Omental fat pad (tissue), 3 donors: ENCODE measurements at regions not wholly inside any gene's neighbourhood (a gene's known extent, or its start where the extent isn't known, plus 50 kb on each side); places are given as distances from the start of the nearest gene placed in this dataset.

Source experiments
- ATAC-seq: fragments of 150-250 bp; one replicate; pipeline ENCODE4 v1.9.1; 2016; ENCODE audit warnings: mild to moderate bottlenecking, moderate library complexity; ENCODE audit not compliant: low FRiP score
- DNase-seq: peaks from one replicate; pipeline ENCODE4 v3.0.0-alpha.2; 2019; ENCODE audit warnings: low spot score
- TF ChIP-seq, protein P1 (sequence below), 3 donors: fragments of 450-650 bp; IDR thresholded peaks; one replicate each; pipeline ENCODE4 v1.5.1; 2016 to 2017; ENCODE audit warnings: antibody characterized with exemption in 3 of 3, mild to moderate bottlenecking in 3 of 3, moderate library complexity in 2 of 3

DNA sequence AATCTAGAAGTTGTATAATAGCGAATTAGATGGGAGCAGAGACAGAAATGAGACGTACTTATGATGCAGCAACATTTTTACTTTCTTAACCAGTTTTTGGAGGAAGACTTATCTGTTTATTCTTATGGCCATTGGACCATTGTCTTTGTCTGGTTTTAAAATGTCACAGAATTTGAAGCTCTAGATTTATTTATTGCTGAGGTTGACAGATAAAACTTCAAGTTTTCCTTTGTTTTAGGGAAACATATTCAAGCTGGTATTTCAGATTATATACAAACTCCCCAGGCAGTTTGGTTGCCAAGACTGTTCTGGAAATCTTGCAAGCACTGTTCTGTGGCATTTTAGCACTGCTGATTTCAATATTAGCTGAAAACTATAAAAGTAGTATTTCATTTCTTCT lies 1021.7 kb downstream of the GALC start:
- DNase-seq (no peak), ATAC-seq (no peak)
- TF ChIP-seq, protein P1, sequence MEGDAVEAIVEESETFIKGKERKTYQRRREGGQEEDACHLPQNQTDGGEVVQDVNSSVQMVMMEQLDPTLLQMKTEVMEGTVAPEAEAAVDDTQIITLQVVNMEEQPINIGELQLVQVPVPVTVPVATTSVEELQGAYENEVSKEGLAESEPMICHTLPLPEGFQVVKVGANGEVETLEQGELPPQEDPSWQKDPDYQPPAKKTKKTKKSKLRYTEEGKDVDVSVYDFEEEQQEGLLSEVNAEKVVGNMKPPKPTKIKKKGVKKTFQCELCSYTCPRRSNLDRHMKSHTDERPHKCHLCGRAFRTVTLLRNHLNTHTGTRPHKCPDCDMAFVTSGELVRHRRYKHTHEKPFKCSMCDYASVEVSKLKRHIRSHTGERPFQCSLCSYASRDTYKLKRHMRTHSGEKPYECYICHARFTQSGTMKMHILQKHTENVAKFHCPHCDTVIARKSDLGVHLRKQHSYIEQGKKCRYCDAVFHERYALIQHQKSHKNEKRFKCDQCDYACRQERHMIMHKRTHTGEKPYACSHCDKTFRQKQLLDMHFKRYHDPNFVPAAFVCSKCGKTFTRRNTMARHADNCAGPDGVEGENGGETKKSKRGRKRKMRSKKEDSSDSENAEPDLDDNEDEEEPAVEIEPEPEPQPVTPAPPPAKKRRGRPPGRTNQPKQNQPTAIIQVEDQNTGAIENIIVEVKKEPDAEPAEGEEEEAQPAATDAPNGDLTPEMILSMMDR (IDR thresholded peaks at IDR 0.05) = no peak

DNA sequence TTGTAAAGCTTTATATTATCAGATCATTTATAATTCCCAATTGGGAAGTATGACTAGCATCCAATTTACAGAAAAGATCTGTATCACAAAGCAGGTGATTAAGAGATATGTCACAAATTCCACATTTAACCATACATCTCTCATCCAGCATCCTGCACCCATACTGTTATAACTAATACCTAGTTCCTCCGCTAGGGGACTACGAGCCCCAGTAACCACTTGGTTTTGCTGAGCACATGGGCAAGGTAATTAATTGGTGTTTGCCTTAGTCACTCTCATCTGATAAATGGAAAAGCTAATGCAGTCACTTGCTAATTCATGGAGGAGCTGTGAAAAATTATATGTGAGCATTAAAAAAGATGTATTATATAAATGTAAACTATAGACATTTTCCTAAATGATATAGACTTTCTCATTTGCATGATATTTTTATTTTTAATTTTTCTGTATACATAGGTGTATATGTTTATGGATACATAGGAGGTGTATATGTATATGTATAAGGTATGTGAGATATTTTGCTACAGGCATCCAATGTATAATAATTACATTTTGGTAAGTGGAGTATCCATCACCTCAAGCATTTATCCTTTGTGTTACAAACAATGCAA lies 1031.8 kb downstream of the GALC start:
- no peak for ATAC-seq

DNA sequence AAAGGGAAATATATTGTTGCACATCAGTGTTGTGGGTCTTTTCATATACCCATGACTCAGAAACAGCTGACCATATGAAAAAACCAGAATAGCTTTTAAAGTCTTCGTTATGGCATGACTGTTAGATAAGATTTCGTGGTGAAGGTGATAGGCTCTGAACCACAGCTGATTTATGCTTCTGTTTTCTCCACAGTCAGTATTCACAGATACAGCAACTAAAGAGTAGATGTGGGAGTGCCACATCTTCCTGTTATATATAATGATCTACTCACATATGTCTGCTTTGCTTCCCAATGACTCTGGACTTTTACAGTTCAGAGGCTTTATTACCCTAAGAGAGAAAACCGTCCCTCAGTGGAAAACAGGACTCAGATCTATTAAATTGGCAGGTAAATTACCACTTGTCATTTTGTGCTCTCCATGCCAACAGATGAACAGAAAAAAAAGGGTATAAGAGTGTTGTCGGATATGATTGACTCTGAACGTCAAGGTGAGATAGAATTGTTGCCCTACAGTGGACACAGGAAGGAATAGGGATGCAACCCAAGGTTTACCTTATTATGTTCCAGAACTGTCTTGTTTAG lies 1037.1 kb downstream of the GALC start:
- DNase-seq = no peak
- no peak for ATAC-seq
- TF ChIP-seq, protein P1 (IDR thresholded peaks at IDR 0.05) = no peak

More for the DNA sequence above, 1031.8 kb downstream of the GALC start:
- DNase-seq = no peak
- TF ChIP-seq, protein P1 (IDR thresholded peaks at IDR 0.05) = no peak

DNA sequence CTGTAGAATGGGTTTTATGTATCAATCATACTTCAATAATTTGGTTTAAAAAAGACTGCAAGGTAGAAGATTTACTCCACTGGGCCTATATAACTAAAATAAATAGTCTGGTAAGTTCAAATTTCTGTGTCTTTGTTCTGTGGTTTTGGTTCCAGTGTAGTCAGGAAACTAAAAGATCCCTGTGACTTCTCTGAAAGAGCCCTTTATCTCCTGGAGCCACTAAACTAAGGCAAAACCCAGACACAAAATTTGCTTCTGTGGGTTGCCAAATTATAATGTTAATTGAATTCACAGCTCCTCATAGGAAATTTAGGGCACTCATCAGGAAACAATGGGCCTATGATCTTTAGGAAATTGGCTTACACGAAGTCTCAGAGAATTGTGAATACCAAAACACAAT lies 1038.4 kb downstream of the GALC start:
- TF ChIP-seq, protein P1 (IDR thresholded peaks at IDR 0.05) = no peak
- ATAC-seq = no peak

DNA sequence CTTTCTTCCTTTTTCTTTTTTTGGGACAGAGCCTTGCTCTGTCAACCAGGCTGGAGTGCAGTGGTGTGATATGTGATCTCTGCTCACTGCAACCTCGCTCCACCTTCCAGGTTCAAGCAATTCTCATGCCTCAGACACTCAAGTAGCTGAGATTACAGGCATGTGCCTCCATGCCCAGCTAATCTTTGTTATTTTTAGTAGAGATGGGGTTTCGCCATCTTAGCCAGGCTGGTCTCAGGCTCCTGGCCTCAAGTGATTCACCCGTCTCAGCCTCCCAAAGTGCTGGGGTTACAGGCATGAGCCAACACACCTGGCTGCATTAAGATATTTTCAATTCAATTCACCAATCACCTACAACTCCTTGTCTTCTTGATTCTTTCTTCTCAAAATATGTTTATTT lies 1046.5 kb downstream of the GALC start:
- TF ChIP-seq, protein P1 (IDR thresholded peaks at IDR 0.05) = no peak
- DNase-seq (no peak), ATAC-seq (no peak)

More for the DNA sequence above, 1038.4 kb downstream of the GALC start:
- no peak for DNase-seq

DNA sequence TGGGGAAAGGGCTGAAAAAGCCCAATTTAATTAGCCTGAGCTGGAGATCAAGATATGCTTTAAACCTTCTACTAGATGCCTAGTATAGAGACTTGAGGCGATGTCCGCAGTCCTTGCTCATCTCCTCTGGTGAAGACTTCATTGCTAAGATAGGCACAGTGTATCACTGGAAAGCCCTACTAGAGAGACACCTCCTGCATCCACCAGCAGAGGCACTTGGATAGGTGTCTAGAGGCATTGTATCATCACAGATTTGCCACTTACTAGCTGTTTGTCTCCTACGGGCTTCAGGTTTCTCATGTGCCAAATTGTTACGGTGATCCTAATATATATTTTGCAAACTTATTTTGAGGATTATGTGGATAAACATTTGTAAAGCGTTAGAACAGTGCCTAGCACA lies 1048.5 kb downstream of the GALC start:
- TF ChIP-seq, protein P1 (IDR thresholded peaks at IDR 0.05) = no peak
- DNase-seq = no peak
- no peak for ATAC-seq
